ENCODE measurements at regions not wholly inside any gene's neighbourhood (a gene's known extent, or its start where the extent isn't known, plus 50 kb on each side); places are given as distances from the start of the nearest gene placed in this dataset.

GRCh38 chr9:13923381-13923780, 390.6 kb downstream of the NFIB start:
- no CpG with 5 or more reads among the region's 4 CpGs for WGBS (ENCODE audit: extremely low coverage, insufficient read length, low lambda C conversion rate)
- Histone ChIP-seq H3K23me2 (ENCODE audit: insufficient read length, low read depth, low read length, poor library complexity, severe bottlenecking) (no peaks in the 10 kb centered on the region), H3K23ac (ENCODE audit: insufficient read length, low read depth, low read length) (no peak overlapping the region), H3K56ac (ENCODE audit: insufficient read length, low read depth, low read length) (no peak overlapping the region), H3K9ac (ENCODE audit: extremely low read depth, insufficient read length, low read length) (no peak overlapping the region), H3K4ac (ENCODE audit: low read depth, low read length) (no peak overlapping the region), H3K9me3 (ENCODE audit: control insufficient read depth, low read depth, low read length) (no peaks in the 10 kb centered on the region), H4K91ac (ENCODE audit: insufficient read length, low read depth, low read length) (no peak overlapping the region), H2AK5ac (ENCODE audit: insufficient read length, low read length) (no peak overlapping the region), H3K14ac (ENCODE audit: insufficient read depth, low read length) (no peak overlapping the region), H3K79me1 (ENCODE audit: insufficient read depth, low read depth, low read length, poor library complexity, severe bottlenecking) (no peaks in the 10 kb centered on the region), H4K5ac (ENCODE audit: insufficient read length, low read depth, low read length) (no peak overlapping the region), H3K18ac (ENCODE audit: insufficient read length, low read depth, low read length) (no peak overlapping the region), H2BK5ac (ENCODE audit: insufficient read length, low read length) (no peak overlapping the region), H2AFZ (ENCODE audit: low read length) (no peak overlapping the region), H3T11ph (ENCODE audit: low read length) (no peak overlapping the region), H2BK15ac (ENCODE audit: low read depth, low read length) (no peak overlapping the region), H3K27ac (ENCODE audit: insufficient read length, low read depth, low read length) (no peak overlapping the region), H2BK20ac (ENCODE audit: low read depth, low read length, poor library complexity, severe bottlenecking) (no peak overlapping the region), H3K4me2 (ENCODE audit: insufficient read depth, insufficient read length, low read length) (no peak overlapping the region), H3K27me3 (ENCODE audit: insufficient read depth, low read length) (no peaks in the 10 kb centered on the region), H4K20me1 (ENCODE audit: control insufficient read depth, insufficient read depth, insufficient read length) (no peaks in the 10 kb centered on the region), H4K8ac (replicated peaks; ENCODE audit: insufficient read length, low read depth, low read length) (no peak overlapping the region), H2BK12ac (ENCODE audit: insufficient read length, low read depth, low read length) (no peak overlapping the region), H2BK120ac (ENCODE audit: low read depth, low read length, poor library complexity, severe bottlenecking) (no peak overlapping the region), H3K4me1 (ENCODE audit: insufficient read depth, low read length) (no peaks in the 10 kb centered on the region), H3K79me2 (ENCODE audit: insufficient read depth, low read length) (no peaks in the 10 kb centered on the region)
- Mint-ChIP-seq H3K27me3 (ENCODE audit: low read depth) (no peaks in the 10 kb centered on the region), H3K4me3 (no peak overlapping the region), H3K4me1 (no peaks in the 10 kb centered on the region), H3K36me3 (ENCODE audit: insufficient read depth in 1 of 3, low read depth in 3 of 3) (peaks cover 0 to 12% (median 12%) of the 10 kb centered on the region in 3 experiments; a peak in 5 of 7 replicates), H3K27ac (no peak overlapping the region), H3K9me3 (peaks cover 9 to 13% of the 10 kb centered on the region in 2 experiments; a peak in 3 of 5 replicates)
- TF ChIP-seq, protein P1, sequence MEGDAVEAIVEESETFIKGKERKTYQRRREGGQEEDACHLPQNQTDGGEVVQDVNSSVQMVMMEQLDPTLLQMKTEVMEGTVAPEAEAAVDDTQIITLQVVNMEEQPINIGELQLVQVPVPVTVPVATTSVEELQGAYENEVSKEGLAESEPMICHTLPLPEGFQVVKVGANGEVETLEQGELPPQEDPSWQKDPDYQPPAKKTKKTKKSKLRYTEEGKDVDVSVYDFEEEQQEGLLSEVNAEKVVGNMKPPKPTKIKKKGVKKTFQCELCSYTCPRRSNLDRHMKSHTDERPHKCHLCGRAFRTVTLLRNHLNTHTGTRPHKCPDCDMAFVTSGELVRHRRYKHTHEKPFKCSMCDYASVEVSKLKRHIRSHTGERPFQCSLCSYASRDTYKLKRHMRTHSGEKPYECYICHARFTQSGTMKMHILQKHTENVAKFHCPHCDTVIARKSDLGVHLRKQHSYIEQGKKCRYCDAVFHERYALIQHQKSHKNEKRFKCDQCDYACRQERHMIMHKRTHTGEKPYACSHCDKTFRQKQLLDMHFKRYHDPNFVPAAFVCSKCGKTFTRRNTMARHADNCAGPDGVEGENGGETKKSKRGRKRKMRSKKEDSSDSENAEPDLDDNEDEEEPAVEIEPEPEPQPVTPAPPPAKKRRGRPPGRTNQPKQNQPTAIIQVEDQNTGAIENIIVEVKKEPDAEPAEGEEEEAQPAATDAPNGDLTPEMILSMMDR (conservative IDR thresholded peaks at IDR 0.05) = no peak
- DNase-seq = no peak
